NCI-H2081 (cell line): ENCODE measurements at regions not wholly inside any gene's neighbourhood (a gene's known extent, or its start where the extent isn't known, plus 50 kb on each side); places are given as distances from the start of the nearest gene placed in this dataset.
"Not testable (repeated sequence)": the region's sequence is repeated elsewhere in the genome, so short reads cannot be mapped to it uniquely, and the experiment has no call there.

Experiments used
- DNase-seq, 2 experiments: peaks; one replicate each; lab custom pipeline; 2025; lab: John Stamatoyannopoulos, UW

GRCh38 chr6:92274588-92274987 is 1144.8 kb downstream of the EPHA7 start:
- DNase-seq: no peak

DNA sequence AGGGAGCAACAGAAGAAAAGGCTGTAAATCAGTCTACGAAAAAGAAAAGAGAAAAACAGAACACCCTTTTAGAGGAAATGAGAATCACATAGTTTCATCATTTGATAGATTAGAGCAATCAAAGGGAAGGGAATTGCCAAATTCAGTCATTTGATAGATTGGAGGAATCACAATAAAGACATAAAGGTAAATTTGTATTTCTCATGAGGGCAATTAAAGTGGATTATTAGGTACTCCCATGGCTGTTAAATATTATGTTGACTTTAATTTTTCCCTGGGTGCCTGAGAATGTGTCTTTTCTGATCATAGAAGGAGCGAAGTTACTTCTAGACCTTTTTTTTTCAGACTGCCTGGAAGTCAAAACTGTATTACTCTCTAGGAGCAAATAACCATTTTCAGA is 1145.7 kb downstream of the EPHA7 start:
- no peak for DNase-seq

DNA sequence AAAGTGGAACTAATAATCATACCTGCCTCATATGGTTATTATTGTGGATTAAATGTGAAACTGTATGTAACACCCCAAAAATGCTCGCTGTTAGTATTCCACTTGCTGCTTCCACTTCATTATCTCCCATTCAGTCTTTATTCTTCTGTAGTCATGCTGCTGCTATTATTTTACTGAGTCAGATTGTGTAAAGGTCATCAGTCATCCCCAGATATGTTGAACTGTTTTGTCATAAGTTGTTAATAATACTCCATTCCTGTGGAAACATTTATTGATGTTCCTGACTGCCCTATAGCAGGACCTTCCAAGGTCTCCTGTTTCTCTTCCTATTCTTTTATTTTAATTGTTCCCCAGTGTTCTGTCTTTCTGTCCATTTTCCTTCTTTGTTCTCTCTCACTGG is 1148.3 kb downstream of the EPHA7 start:
- DNase-seq: no peak

DNA sequence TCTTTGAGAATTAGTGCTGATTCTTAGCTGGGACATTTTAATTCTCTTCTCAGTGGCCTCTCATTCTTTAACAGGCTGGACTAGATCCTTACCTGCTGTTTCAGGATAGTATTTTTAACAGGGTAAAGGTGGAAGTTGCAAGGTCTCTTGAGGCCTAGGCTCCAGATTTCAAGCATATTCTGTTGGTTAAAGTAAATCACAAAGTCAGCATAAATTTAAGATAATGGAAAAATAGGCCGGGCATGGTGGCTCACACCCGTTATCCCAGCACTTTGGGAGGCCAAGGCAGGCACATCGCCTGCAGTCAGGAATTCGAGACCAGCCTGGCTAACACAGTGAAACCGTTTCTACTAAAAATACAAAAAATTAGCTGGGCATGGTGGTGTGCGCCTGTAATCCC is 1149.0 kb downstream of the EPHA7 start:
- no peak for DNase-seq

DNA sequence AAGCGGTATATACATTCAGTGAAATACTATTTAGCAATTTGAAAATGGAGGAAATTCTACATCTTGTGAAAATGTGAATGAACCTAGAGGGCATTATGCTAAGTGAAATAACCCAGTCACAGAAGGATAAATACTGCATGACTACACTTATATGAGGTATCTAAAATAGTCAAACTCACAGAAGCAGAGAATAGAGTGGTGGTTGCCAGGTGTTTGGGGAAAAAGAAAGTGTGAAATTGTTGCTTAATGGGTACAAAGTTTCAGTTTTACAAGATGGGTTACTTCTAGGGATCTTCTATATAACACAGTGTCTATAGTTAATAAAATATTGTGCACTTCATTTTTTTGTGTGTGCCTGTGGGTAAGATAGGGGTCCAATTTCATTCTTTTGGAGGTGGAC is 1152.0 kb downstream of the EPHA7 start:
- DNase-seq: no peak

- no peak for DNase-seq
Observed at GRCh38 chr6:92263864-92264263, 1155.5 kb downstream of the EPHA7 start.

DNA sequence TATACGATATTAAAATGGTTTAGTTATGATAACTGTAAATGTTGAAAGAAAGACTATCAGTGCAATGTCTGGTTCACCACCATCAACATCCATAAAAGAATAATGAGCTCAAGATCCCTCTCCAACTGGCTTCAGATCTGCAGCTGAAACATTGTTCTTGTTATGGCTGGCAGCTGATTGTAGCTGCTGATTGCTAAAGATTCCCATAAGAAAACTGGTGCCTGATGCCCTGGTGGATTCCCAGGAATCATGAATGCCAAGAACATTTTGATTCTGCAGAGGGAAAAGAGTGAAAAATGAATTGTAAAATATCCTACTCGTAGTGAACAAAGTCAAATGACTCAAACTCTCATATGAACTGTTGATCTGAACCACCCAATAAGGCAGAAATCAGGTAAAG is 1160.2 kb downstream of the EPHA7 start:
- DNase-seq: no peak

- DNase-seq: no peak
Observed at GRCh38 chr6:92243315-92243714, 1176.0 kb downstream of the EPHA7 start.

- DNase-seq: peak; percentile 43 to 78
Observed at GRCh38 chr6:92231171-92231701, 1188.1 kb downstream of the EPHA7 start.

DNA sequence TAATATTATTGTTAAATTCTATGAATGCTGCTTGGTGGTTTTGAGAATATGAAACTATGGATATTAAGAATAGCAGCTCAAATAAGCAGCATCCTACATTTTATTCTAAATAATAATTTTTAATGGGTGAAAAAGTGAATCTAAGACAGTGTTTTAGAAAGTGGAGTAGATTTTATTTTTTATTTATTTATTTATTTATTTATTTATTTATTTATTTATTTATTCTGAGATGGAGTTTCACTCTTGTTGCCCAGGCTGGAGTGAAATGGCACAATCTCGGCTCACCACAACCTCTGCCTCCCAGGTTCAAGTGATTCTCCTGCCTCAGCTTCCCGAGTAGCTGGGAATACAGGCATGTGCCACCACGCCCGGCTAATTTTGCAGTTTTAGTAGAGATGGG is 1199.4 kb downstream of the EPHA7 start:
- DNase-seq: not testable (repeated sequence)

- no peak for DNase-seq
Observed at GRCh38 chr6:92216717-92217116, 1202.6 kb downstream of the EPHA7 start.

- DNase-seq: no peak
Observed at GRCh38 chr6:92201618-92202017, 1217.7 kb downstream of the EPHA7 start.

- DNase-seq: no peak
Observed at GRCh38 chr6:92196325-92196724, 1223.0 kb downstream of the EPHA7 start.

DNA sequence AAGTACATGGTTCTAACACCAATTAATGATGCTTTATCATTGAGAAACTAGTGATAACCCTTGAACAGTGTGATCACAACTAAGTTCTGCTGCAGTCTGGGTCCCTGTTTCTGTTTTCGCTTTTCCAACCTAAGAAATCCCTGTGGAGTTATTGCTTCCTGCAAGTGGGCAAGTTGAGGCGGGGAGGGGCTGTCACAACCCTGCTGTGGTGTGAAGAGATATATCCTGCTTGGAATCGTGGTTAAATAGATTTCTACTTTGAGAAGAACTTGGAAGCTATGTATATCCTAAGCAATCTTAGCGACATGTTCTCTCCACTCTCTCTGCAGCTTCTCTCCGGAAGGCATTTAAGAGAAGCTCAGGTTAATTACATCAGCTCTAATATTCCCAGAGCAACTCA is 1223.6 kb downstream of the EPHA7 start:
- DNase-seq: no peak

DNA sequence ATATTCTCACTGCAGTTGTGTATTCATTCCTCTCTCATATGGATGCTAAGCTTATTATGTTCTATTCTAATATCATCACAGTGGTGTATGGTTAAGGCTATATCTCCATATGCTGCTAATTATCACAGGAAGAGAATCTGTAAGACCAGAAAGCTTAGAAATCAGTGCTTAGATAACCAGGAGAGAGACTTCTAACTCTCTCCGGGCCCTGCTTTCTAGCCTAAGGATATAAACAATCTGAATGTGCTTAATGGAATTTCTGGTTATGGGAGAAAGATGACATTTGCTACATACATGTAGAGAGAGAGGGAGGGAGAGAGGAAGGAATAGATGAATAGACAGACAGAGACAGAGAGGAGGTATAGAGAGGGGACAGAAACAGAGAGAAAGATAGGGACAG is 1231.3 kb downstream of the EPHA7 start:
- no peak for DNase-seq

DNA sequence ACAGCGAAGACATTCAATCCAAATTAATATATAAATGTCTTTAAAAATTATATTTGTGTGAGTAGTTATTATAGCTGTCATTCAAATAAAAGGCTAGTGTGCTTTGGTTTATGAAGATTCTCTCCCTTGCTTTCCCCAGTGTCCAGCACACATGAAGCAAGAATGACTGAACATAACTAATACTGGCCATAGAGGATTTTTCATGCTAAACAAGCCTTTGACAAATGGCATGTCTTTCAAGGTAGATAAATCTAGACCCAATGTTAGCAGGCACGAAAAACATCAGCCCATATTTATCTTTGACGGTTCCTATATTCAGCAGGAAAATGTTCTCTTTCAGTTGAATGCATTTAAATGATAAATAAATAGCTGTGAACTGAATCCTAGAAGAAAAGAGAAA is 1234.4 kb downstream of the EPHA7 start:
- no peak for DNase-seq

- no peak for DNase-seq
Observed at GRCh38 chr6:92181347-92181746, 1238.0 kb downstream of the EPHA7 start.

- no peak for DNase-seq
Observed at GRCh38 chr6:92180090-92180489, 1239.3 kb downstream of the EPHA7 start.

DNA sequence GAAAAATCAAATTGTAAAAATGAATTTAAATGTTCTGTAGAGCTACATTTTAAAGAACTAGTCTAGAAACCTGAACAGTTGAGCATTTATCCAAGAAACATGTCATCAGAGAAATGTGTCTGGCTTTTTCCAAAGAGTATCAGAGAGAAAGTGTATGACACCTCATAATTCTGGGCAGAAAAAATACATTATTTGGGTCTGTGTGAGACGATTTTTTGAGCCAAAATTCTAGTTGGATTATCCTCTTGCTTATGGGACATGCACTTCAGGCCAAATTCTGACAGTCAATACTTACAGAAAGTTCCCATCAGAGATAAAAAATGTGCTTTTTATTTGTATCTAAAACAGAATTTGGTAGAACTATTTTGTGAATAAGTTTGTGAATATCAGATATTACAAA is 1242.7 kb downstream of the EPHA7 start:
- no peak for DNase-seq

DNA sequence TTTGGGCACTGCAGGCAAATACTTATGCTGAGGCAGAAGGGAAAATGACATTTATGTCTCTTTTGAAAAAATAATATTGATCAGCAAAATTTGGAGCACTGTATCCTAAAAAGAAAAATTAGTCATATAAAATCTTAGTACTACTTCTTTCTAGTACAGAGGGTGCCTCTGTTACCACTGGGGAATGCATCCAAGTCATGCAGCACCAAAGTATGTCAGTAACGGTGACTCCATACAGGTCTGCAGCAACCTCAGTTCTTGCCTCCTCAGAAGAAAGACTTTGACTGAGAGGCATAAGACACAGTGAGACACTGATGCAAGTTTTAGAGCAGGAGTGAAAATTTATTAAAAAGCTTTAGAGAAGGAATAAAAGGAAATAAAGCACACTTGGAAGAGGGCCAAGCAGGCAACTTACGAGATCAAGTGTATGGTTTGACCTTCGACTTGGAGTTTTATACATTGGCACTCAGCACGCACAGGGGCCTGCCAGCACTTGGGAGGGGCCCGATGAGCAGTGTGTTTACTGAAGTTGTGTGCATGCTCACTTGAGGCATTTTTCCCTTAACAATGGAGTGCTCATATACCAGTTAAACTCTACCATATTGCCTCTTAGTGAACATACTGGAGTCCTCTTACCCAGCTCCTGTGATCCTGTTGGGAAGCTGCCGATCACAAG is 1244.8 kb downstream of the EPHA7 start:
- DNase-seq: no peak

DNA sequence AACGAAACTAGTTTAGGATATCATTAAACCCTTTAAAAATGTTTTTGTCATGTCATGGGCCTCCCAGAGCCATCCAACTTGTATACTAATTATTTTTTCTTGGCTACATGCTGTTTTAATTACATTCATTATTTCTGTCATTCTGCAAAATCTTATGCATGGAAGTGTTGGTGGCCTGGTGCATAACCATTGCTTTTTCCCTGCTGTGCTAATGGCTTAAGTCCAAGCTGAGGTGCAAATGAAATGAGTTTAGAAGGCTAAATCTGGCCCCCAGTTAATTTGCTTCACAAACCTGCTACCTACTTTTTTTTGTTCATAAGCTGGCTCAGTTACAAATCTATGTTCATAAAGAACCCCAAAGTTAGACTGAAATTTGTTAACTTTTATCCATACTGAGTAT is 1249.9 kb downstream of the EPHA7 start:
- DNase-seq: peak in 1 of 2 experiments; percentile 20

DNA sequence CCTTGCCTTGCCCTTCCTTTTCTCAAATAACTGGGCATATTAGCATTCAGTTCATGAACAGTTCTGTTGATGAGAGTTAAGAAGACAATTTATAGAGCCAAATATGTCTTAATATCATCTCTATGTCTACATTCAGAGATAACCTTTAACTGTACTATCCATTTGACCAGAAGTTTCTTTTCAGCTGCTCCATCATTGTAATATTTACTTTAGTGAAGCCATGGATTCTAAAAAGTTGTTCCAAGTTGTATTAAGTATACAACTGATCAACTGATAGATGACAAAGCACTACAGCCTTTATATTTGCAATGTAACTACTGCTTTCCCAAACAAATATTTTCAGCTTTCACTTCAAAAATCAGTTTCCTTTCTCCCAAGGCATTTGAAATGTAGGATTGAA is 1252.7 kb downstream of the EPHA7 start:
- DNase-seq: no peak

GRCh38 chr6:92161953-92162352 is 1257.4 kb downstream of the EPHA7 start:
- no peak for DNase-seq

DNA sequence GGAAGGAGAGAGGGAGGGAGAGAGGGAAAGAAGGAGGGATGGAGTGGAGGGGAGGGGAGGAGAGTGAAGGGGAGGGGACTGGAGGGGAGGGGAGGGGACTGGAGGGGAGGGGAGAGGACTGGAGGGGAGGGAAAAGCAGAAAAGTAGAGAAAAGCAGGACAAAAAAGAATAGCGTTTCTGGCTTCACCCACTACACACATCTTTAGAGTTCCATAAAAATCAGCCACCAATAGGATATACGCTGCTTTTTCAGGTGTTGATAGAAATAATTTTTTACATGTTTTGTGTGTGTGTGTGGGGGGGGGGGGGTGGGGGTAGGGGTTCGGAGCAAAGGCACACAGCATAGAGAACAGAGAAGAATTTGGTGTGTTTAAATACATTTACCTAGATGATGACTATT is 1259.1 kb downstream of the EPHA7 start:
- no peak for DNase-seq
